HG03521 (cell line): ENCODE measurements at regions not wholly inside any gene's neighbourhood (a gene's known extent, or its start where the extent isn't known, plus 50 kb on each side); places are given as distances from the start of the nearest gene placed in this dataset.
A peak's percentile ranks its signal among the peaks of the same experiment; 100 is the strongest.
"Not testable (repeated sequence)": the region's sequence is repeated elsewhere in the genome, so short reads cannot be mapped to it uniquely, and the experiment has no call there.

ENCODE experiments used
- ATAC-seq: cut with Tn5 transposase; IDR thresholded peaks from one replicate; pipeline ENCODE4 v1.9.1; 2021; ENCODE audit warnings: mild to moderate bottlenecking, moderate library complexity; ENCODE audit not compliant: unreplicated experiment

DNA sequence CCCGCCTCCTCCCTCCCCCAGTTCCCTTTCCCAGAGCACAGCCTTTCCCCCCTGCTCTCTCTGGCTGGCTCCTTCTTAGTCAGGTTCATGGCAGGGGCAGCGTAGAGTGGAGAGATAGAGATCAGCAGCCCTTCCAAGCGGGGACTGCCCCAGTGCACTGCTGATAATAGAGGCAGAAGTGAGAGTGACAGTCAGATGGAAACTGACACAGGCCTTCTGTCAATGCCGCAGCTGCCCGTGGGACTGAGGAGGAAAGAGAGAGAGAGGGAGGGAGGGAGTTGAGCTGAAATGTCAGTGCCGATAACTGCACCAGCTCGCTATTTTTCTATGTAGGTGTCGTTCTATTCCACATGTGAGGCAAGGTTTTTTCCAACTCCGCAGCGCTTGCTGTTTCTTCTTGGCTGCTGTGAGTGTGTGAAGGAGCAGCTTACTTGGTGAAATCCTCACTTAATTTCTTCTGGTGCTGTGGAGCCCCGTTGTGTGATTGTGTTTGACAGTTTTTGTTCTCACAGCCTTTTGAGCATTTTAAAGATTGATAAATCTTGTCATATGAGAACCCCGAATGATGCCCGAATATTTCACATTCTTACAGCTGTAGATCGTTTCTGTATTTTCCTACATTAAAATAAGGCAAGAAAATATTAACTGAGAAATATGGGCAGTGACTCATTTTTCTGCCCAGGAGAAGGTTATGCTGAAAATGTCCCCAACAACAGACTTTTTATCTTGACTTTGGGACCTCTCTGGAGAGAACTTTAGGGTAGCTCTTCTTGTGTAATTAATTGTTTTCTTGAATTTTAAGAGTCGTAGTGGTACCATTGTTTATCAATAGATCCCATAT, 386.4 kb upstream of the MMS22L start:
- peak; percentile 100 for ATAC-seq

DNA sequence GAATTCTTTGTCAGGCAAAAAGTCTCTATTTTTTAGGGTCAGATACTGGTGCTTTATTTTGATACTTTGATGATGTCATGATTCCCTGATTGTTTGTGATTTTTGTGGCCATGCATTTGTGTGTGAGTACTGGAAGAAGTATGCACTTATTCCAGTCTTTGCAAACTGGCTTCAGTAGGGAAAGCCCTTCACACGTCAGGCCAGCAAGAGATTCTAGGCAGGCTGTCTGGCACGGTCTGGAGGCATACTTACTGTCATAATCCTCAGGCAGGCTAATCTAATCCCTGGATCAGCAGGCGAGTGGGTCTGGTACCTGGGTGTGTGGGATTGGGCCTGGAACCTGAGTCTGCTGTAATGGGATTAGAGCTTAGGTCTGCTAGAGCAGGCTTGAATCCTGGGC, 391.8 kb upstream of the MMS22L start:
- no peak for ATAC-seq

DNA sequence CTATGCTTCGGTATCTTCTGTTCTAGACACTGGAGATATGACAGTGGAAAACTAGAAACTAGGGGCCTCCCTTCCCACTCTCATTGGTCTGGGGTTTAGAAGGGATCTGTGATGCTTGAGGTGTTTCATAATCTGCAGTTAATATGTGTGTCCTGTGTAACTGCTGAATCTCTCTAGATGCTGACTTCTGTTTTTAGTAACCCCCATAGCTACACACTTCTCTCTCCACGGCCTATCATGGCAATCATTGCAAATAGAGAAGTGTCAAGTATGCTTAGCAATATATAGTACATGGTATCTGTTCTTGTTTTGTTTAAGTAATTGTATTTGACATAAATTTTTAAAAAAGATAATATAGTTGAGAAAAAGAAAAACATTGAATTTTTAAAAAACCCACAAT, 394.6 kb upstream of the MMS22L start:
- ATAC-seq = no peak

DNA sequence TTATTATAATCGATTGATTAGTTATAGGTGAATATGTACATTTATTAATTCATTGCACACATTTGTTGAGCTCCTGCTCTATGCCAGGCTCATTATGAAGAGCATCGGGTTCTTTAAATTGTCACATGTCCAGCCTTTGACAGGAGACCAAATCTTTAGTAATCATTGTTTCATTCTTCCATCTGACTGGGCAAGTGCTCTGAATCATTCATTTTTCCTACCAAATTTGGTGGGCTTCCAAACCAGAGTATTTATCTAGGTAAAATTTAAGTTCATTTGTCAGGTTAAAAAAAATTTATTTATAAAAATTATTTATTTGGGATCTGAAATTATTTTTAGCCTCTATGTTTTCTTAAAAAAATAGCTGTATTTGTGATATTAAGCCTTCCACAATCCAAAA, 404.9 kb upstream of the MMS22L start:
- no peak for ATAC-seq

DNA sequence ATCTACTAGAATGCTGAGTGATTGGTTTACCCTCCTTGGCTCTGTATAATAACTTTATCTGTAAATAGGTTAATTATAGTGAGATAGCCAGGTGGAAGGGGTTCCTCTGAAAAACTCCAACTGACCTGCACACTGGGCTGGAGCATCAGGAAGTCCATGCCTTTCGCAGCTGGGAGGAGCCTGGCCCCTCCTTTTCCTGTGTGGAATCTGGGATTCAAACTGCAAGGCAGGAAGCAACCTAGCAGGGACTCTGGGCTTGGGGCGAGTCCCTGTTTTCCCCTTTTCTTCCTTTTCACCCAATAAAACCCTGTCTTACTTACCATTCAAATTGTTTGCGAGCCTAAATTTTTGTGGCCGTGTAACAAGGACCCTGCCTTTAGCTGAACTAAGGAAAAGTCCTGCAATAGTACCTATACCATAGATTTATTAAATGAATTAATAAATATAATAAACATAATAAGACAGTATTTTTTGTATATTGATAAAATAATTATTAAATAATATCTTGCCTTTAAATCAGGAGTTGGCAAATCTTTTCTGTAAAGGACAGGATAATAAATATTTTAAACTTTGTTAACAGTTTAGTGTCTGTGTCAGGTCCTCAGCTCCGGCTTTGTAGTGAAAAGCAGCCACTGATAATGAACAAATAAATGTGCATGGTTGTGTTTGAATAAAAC, 406.2 kb upstream of the MMS22L start:
- ATAC-seq = no peak

DNA sequence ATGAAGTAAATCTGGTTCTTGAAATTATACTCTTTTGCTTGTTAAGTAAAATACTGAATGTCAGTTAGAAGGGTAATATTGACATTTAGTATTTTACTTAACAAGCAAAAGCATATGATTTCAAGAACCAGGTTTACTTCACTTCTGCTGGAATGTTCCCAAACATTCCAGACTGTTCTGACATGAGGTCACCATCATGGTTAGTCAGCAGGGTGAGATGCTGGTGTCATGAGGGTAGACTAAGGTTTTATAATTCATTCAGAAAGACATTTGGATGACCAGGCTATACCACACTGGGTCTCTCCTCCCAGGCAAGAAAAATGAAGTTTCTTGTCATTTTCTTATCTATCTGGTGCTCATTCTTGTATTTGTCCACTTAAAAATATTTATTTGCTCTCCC, 414.4 kb upstream of the MMS22L start:
- ATAC-seq = no peak

DNA sequence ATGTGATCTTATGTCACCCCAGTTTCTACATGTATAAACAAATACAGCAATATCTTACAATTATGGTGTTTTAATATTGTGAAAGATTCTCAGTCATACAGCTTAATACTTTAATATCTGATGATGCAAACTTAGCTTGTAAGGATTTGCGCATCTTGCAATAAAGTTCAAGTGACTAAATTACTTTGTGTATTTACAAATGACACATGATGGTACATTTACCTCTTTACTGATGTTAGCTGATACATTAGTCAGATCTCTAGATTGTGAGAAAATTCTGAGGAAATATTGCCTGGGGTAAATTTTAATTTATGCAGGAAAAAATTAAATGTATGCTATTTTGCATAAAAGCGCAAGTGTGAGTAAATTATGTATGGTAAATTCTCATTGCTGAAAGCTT, 418.8 kb upstream of the MMS22L start:
- ATAC-seq = no peak

DNA sequence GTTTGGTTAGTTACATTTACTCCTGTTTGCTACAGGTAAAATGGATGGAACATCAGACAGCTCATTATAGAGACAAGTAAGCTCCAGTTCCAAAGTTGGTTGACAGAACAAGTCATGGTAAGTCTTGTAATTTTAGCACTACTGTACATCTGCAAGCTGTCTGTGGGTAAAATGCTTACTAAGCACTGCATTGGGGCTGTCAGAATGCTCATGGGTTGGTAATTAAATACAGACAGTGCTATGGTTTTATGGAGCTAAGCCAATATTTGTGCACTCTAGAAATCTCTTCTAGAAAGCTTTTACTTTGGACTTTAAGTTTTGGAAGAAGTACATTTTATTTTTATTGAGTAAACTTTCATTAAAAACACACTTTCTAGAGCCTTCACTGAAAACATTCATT, 419.2 kb upstream of the MMS22L start:
- ATAC-seq = no peak

DNA sequence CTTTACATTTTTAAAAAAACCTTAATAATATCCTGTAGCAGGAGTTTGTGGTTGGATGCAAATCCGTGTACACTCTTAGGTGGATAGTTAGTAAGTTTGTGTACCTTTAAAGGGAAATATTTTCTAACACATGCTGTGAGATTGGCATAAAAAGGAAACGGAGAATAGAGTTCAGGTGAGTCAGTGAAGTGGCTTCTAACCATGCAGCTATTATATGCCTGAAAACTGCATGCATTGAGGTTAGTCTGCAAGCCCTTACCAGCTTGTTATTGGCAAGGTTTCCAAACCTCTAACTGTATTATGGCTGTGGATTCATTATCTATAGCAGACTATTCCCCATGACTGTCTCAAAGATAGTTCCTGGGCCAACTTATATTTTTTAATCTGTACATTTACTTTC, 420.6 kb upstream of the MMS22L start:
- no peak for ATAC-seq

DNA sequence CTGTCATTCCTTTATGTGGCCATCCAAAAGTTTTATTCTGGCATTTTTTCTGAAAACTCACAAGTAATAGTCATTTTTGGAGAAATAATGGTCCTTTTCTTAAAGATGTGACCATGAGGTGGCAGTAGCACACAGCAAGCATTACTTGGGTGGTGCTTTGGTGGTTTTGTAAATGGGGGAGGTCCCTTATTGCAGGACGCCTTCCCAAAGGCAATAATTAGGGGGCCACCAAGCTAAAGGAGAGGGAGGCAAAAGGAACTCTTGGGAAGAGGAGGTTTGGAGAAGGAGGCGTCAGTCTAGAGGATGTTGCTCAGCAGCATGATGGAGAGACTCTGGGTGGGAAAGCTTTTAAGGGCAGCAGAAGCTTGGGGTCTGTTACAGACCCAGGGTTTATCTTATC, 422.6 kb upstream of the MMS22L start:
- ATAC-seq = no peak

DNA sequence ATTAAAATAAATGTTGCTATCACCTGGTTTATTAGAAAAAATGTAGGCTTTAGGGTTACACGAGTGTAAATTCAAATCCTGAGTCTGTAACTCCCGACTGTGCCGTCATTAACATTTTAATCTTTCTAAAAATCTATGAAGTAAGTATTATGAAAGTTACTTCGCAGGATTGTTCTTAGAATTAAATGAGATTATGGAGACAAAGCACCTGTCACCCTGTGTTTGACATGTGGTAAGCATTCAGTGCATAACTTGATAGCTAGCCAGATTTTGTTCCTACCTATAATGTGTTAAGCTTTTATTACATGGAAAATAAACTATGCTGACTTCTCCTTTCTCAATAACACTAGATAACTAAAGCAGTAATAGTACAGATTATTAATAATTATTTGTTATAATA, 429.7 kb upstream of the MMS22L start:
- ATAC-seq = no peak

DNA sequence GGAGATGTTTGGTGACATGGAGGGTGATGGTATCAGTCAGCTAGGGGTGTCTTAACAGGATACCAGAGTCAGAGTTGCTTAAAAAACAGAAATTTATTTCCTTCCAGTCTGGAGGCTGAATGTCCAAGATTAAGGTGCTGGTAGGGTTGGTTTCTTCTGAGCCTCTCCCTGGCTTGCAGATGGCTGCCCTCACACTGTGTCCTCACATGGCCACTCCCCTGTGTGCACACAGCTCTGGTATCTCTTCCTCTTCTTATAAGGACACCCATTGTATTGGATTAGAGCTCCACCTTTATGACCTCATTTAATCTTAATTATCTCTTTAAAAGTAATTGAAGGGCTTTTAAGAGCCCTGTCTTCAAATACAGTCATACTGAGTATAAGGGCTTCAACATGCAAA, 431.8 kb upstream of the MMS22L start:
- no peak for ATAC-seq

DNA sequence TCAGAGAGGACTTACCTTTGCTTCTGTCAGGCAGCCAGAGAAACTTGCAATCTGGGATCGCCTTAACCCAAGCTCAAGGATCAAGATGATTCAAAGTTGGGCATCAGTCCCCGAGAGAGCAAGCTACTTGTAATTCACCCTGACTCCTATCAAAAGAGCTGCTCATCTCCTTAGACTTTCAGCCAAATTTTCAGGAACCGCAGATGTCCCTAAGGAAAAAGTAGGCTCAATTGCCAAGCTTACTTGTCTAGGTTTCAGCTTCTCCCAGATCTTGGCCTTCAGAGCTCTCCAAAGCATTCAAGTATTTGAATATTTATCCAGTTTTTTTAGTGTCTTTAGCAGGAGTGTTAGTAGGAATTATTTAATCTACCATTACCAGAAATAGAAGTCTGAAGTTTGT, 434.1 kb upstream of the MMS22L start:
- no peak for ATAC-seq

DNA sequence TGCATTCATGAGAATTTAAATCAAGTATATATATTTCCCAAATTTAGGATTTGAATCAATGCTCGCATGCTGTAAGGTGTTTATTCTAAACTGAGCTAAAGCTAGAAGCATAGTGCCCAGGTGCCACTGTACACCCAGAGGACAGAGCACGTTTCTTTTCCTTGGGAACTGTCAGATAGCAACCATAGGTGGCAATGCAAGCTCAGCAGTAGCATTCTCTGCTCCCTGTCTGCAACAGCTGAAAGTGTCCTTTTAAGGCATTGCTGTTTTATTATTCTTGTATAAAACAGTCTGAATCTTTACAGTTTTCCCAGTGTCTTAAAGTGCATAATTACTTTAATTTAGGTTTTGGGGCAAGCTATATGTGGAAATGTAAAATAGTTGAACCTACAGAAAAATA, 443.4 kb upstream of the MMS22L start:
- no peak for ATAC-seq

DNA sequence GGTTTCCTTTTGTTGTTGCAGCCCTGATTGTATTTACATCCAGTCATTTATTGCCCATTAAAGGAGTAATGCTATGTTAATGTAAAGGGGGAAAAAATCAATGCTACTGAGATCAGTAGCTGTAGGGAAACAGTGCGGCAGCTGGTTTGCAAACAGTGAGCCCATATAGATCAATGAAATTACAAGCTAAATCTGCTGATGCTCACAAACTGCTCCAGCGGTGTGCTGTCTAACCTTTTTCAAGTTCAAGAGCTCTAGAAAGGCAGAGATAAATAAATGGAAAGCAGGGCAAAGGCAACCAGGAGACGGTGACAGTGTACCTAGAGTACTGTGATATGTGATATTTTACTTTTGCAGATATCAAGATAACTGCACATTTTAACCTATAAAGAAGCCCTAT, 449.0 kb upstream of the MMS22L start:
- ATAC-seq = no peak

DNA sequence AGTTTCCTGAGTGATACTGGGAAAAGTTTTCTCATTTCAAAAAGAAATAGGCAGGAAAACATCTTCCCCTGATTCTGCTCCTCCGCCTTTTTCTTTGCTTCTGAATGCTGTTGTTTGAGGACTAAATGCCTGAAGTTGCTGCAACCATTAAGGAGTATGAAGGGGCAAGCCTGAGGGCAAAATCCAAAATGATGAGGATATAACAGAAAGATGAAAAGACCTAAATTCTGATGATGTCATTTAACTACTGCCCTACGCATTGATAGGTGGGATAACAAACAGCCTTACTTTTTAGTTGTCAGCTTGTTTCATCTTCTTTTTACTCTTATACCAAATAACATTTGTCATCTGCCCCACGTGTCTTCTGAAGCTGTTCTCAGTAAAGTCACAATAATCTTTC, 474.6 kb upstream of the MMS22L start:
- no peak for ATAC-seq

DNA sequence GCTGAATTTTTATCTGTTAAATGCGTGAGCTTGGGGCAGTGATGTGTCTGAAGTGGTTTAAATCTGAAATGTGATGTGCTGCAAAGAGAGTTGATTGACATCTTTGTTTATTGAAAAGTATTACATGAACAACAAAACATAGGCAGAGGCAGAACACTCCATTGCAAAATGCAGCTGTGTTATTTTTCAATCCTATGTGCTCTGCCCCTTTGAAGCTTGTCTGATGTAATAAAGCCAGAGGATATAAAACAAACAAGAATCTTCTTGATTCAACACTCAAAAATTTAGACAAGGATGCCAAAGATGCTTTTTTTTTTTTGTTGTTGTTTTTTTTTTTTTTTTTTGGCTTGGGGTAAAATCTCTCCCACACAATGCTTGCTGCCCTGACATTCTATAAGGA, 482.4 kb upstream of the MMS22L start:
- ATAC-seq = no peak

DNA sequence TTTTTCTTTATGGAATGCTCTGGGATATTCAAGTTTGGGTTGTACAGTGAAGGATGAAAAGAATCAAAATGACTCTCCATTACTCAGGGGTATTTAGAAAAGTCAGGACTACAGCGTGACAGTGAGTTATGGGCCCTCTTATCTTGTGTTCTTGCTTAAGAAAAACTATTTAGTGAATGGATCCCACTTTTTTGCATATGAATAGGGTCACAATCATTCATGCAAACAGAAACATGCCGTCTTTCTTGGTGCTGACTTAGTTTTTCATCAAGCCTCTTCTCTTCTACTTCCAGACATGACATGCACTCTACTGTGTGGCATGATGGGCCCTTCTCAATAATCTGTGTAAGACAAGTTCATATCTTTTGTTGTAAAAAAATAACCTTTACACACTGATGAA, 488.4 kb upstream of the MMS22L start:
- ATAC-seq = no peak

DNA sequence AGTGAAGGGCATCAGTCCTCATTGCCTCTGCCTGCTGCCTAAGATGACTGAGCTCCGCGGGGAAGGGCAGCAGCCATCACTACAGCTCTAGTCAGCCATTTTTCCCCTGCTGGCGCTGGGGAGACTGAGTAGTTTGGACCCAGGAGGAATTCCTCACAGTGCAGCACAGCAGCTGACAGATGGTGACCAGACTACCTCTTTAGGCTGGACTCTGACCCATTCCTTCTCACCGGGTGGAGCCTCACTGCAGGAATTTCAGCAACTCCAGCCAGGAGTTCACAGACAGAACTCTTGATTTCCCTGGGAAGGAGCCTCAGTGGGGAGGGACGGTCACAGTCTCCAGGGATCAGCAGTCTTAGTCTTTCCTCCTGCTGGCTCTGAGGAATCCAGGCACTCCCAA, 492.0 kb upstream of the MMS22L start:
- ATAC-seq = no peak

DNA sequence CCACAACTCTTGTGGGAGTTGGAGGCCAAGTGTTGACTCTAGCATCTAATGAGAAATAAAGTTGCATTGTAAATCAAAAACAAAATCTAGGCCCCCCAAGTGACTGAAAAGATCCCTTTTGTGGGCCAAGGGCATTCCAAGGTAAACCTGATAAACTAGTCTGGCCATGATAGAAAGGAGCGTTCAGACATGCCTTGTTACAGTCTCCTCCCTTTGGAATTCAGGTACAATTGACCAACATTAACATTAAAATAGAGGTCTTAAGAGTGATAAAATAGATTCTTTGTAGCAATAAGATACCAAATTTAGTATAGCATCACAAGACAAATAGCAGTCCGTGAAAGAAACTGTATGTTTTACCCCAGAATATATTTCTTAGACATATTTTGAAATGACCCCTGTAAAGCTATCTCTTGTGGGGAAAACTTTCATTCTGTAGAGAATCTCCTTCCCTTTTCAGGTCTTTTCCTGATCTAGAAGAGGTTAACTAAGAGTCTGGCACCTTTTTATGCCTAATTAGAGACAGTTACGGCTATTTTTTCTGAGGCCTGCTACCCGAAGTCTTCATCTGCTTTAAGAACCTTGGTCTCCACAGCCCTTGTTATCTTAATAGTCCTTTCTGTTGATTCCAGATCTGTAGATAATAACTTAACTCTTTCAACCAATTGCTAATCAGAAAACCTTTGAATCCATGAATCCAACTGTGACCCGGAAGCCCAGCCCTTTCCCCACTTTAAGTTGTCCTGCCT, 495.4 kb upstream of the MMS22L start:
- no peak for ATAC-seq

DNA sequence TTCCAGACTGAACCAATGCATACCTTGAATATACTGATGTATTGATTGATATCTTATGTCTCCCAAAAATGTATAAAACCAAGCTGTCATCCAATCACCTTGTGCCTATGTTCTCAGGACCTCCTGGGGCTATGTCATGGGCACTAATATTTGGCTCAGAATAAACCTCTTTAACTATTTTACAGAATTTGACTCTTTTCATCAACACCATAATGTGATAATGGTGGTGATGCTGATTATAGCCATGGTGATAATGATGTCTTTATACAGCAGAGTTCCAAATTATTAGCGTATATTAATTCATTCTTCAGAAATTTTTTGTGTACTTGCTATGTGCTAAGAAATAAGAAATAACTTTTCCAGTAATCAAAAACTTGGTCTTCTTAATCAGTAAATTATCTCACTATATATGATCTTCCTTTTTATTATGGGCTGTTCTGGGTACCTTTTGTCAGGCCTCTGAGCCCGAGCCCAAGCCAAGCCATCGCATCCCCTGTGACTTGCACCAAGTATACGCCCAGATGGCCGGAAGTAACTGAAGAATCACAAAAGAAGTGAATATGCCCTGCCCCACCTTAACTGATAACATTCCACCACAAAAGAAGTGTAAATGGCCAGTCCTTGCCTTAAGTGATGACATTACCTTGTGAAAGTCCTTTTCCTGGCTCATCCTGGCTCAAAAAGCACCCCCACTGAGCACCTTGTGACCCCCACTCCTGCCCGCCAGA, 496.2 kb upstream of the MMS22L start:
- ATAC-seq = not testable (repeated sequence)
